ENCODE measurements at regions not wholly inside any gene's neighbourhood (a gene's known extent, or its start where the extent isn't known, plus 50 kb on each side); places are given as distances from the start of the nearest gene placed in this dataset.

- H3K4me1 ChIP-seq (ENCODE audit: insufficient read depth, low read length): no peaks in the 10 kb centered on the region
- no peak overlapping the region for H3K27ac ChIP-seq (ENCODE audit: low read length)
- no peak overlapping the region for H3K9ac ChIP-seq (ENCODE audit: low read depth, low read length)
- TF ChIP-seq EZH2 (IDR thresholded peaks at IDR 0.05; ENCODE audit: borderline replicate concordance, low read depth, low read length, severe bottlenecking): no peak
- TF ChIP-seq CTCF (IDR thresholded peaks at IDR 0.05; ENCODE audit: borderline replicate concordance, extremely low read depth, low read length, poor library complexity, severe bottlenecking): no peak
- H3K4me3 ChIP-seq (ENCODE audit: low read depth in 1 of 2, low read length in 2 of 2): no peak overlapping the region
- no peaks in the 10 kb centered on the region for H4K20me1 ChIP-seq (ENCODE audit: insufficient read depth, low read length)
- no peaks in the 10 kb centered on the region for H3K27me3 ChIP-seq (ENCODE audit: insufficient read depth, low read length, poor library complexity)
- H3K36me3 ChIP-seq (ENCODE audit: insufficient read depth, low read length): no peaks in the 10 kb centered on the region
- no peaks in the 10 kb centered on the region for H3K79me2 ChIP-seq (ENCODE audit: insufficient read depth, low read length)
- H3K4me2 ChIP-seq (ENCODE audit: insufficient read depth, low read length): no peak overlapping the region
- H3K9me3 ChIP-seq (ENCODE audit: insufficient read depth, low read length, severe bottlenecking): no peaks in the 10 kb centered on the region
- ATAC-seq (ENCODE audit: insufficient read depth, low read depth) (no peak), DNase-seq (no peak)
- H2AFZ ChIP-seq (ENCODE audit: low read depth, low read length): no peak overlapping the region
Measured at GRCh38 chr15:87707566-87708130, 548.9 kb downstream of the NTRK3 start.

DNA sequence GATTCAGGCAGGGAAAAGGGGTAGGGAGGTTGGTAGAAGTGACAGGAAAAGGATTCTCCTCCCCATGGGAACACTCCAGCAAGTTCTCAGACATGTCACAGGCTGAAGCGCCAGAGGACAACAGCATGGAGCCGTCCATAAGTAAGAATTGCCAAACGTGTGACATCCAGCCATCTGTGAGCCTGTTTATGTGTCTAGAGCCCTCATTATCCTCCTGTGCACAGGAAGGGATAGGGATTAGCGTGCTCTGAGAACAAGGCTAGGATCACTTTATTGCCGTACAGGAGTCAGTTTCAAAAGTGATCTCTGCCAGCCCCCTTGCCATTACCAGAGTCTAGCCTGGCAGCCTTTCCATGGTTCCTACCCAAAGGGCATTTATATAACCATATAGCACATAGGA is 549.5 kb downstream of the NTRK3 start:
- TF ChIP-seq EZH2 (IDR thresholded peaks at IDR 0.05; ENCODE audit: borderline replicate concordance, low read depth, low read length, severe bottlenecking) (no peak), CTCF (IDR thresholded peaks at IDR 0.05; ENCODE audit: borderline replicate concordance, extremely low read depth, low read length, poor library complexity, severe bottlenecking) (no peak)
- Histone ChIP-seq H3K4me3 (ENCODE audit: low read depth in 1 of 2, low read length in 2 of 2) (no peak overlapping the region), H3K9ac (ENCODE audit: low read depth, low read length) (no peak overlapping the region), H2AFZ (ENCODE audit: low read depth, low read length) (no peak overlapping the region), H3K4me2 (ENCODE audit: insufficient read depth, low read length) (no peak overlapping the region), H3K9me3 (ENCODE audit: insufficient read depth, low read length, severe bottlenecking) (no peaks in the 10 kb centered on the region), H4K20me1 (ENCODE audit: insufficient read depth, low read length) (no peaks in the 10 kb centered on the region), H3K4me1 (ENCODE audit: insufficient read depth, low read length) (no peaks in the 10 kb centered on the region), H3K79me2 (ENCODE audit: insufficient read depth, low read length) (no peaks in the 10 kb centered on the region), H3K36me3 (ENCODE audit: insufficient read depth, low read length) (no peaks in the 10 kb centered on the region), H3K27me3 (ENCODE audit: insufficient read depth, low read length, poor library complexity) (no peaks in the 10 kb centered on the region), H3K27ac (ENCODE audit: low read length) (no peak overlapping the region)
- no peak for DNase-seq
- no peak for ATAC-seq (ENCODE audit: insufficient read depth, low read depth)

GRCh38 chr15:87706001-87706400 is 550.5 kb downstream of the NTRK3 start:
- ATAC-seq (ENCODE audit: insufficient read depth, low read depth) (no peak), DNase-seq (no peak)
- Histone ChIP-seq H4K20me1 (ENCODE audit: insufficient read depth, low read length) (no peaks in the 10 kb centered on the region), H3K27ac (ENCODE audit: low read length) (no peak overlapping the region), H3K9ac (ENCODE audit: low read depth, low read length) (no peak overlapping the region), H3K4me2 (ENCODE audit: insufficient read depth, low read length) (no peak overlapping the region), H3K27me3 (ENCODE audit: insufficient read depth, low read length, poor library complexity) (no peaks in the 10 kb centered on the region), H3K9me3 (ENCODE audit: insufficient read depth, low read length, severe bottlenecking) (no peaks in the 10 kb centered on the region), H3K4me3 (ENCODE audit: low read depth in 1 of 2, low read length in 2 of 2) (no peak overlapping the region), H3K36me3 (ENCODE audit: insufficient read depth, low read length) (no peaks in the 10 kb centered on the region), H3K4me1 (ENCODE audit: insufficient read depth, low read length) (no peaks in the 10 kb centered on the region), H3K79me2 (ENCODE audit: insufficient read depth, low read length) (no peaks in the 10 kb centered on the region), H2AFZ (ENCODE audit: low read depth, low read length) (no peak overlapping the region)
- TF ChIP-seq EZH2 (IDR thresholded peaks at IDR 0.05; ENCODE audit: borderline replicate concordance, low read depth, low read length, severe bottlenecking) (no peak), CTCF (IDR thresholded peaks at IDR 0.05; ENCODE audit: borderline replicate concordance, extremely low read depth, low read length, poor library complexity, severe bottlenecking) (no peak)

- Histone ChIP-seq H3K79me2 (ENCODE audit: insufficient read depth, low read length) (no peaks in the 10 kb centered on the region), H4K20me1 (ENCODE audit: insufficient read depth, low read length) (no peaks in the 10 kb centered on the region), H3K9me3 (ENCODE audit: insufficient read depth, low read length, severe bottlenecking) (no peaks in the 10 kb centered on the region), H2AFZ (ENCODE audit: low read depth, low read length) (no peak overlapping the region), H3K4me3 (ENCODE audit: low read depth in 1 of 2, low read length in 2 of 2) (no peak overlapping the region), H3K4me1 (ENCODE audit: insufficient read depth, low read length) (no peaks in the 10 kb centered on the region), H3K27me3 (ENCODE audit: insufficient read depth, low read length, poor library complexity) (no peaks in the 10 kb centered on the region), H3K4me2 (ENCODE audit: insufficient read depth, low read length) (no peak overlapping the region), H3K27ac (ENCODE audit: low read length) (no peak overlapping the region), H3K9ac (ENCODE audit: low read depth, low read length) (no peak overlapping the region), H3K36me3 (ENCODE audit: insufficient read depth, low read length) (no peaks in the 10 kb centered on the region)
- ATAC-seq (ENCODE audit: insufficient read depth, low read depth): no peak
- DNase-seq: no peak
- no peak for TF ChIP-seq EZH2 (IDR thresholded peaks at IDR 0.05; ENCODE audit: borderline replicate concordance, low read depth, low read length, severe bottlenecking)
Measured at GRCh38 chr15:87704276-87704675, 552.3 kb downstream of the NTRK3 start.
